ENCODE measurements at regions not wholly inside any gene's neighbourhood (a gene's known extent, or its start where the extent isn't known, plus 50 kb on each side); places are given as distances from the start of the nearest gene placed in this dataset.

- Mint-ChIP-seq H3K27me3 (ENCODE audit: insufficient read depth, low read depth, poor library complexity) (peaks cover 2% of the 10 kb centered on the region), H3K27ac (no peak overlapping the region), H3K9me3 (no peaks in the 10 kb centered on the region), H3K4me1 (peaks cover 10% of the 10 kb centered on the region; the same call in 2 of the 3 replicates), H3K36me3 (ENCODE audit: low read depth) (no peaks in the 10 kb centered on the region), H3K4me3 (no peak overlapping the region)
- Histone ChIP-seq H3K27ac (ENCODE audit: low read depth) (no peak overlapping the region), H3K4me1 (ENCODE audit: insufficient read depth) (peaks cover 15% of the 10 kb centered on the region), H3K9me2 (ENCODE audit: insufficient read depth) (0 out of 2 replicates have a peak, but pooled peaks cover 5% of the 10 kb centered on the region), H3K27me3 (ENCODE audit: insufficient read depth) (no peaks in the 10 kb centered on the region), H4K20me1 (replicated peaks; ENCODE audit: insufficient read depth) (no peaks in the 10 kb centered on the region), H3K36me3 (ENCODE audit: insufficient read depth) (no peaks in the 10 kb centered on the region), H2AFZ (no peak overlapping the region), H3K4me2 (no peak overlapping the region), H3K4me3 (no peak overlapping the region), H3K79me2 (replicated peaks; ENCODE audit: insufficient read depth) (no peaks in the 10 kb centered on the region), H3F3A (replicated peaks; ENCODE audit: low read depth) (no peaks in the 10 kb centered on the region)
- DNase-seq (ENCODE audit: low spot score) (no peak), ATAC-seq (no peak)
- no peak for TF ChIP-seq ZNF462 (CRISPR knock-in tag; IDR thresholded peaks at IDR 0.05)
- TF ChIP-seq CTCF (conservative IDR thresholded peaks at IDR 0.05; ENCODE audit: low read depth in 2 of 2), result no peak
- TF ChIP-seq EZH2 (IDR thresholded peaks at IDR 0.05; ENCODE audit: low read depth, unreplicated experiment), result no peak
- no peak for TF ChIP-seq NANOG (IDR thresholded peaks at IDR 0.05; ENCODE audit: borderline replicate concordance)
- TF ChIP-seq POLR2AphosphoS5 (IDR thresholded peaks at IDR 0.05; ENCODE audit: low read depth), result no peak
- TF ChIP-seq EZH2phosphoT487 (IDR thresholded peaks at IDR 0.05; ENCODE audit: unreplicated experiment), result no peak
- TF ChIP-seq ZNF114 (CRISPR knock-in tag; IDR thresholded peaks at IDR 0.05), result no peak
- TF ChIP-seq CREB1 (CRISPR knock-in tag; IDR thresholded peaks at IDR 0.05; ENCODE audit: low read depth), result no peak
- no peak for TF ChIP-seq ZNF331 (CRISPR knock-in tag; IDR thresholded peaks at IDR 0.05; ENCODE audit: low read depth)
- TF ChIP-seq REST (IDR thresholded peaks at IDR 0.05; ENCODE audit: unreplicated experiment), result no peak
- TF ChIP-seq STAT1 (IDR thresholded peaks at IDR 0.05; ENCODE audit: unreplicated experiment), result no peak
- no peak for TF ChIP-seq ETS1 (IDR thresholded peaks at IDR 0.05)
- TF ChIP-seq JUNB (IDR thresholded peaks at IDR 0.05; ENCODE audit: unreplicated experiment), result no peak
Measured at GRCh38 chr2:189258616-189259365, 79.2 kb upstream of the COL5A2 start.

All from GM23338 (cell line).